AG04449 (cell line): ENCODE measurements at regions not wholly inside any gene's neighbourhood (a gene's known extent, or its start where the extent isn't known, plus 50 kb on each side); places are given as distances from the start of the nearest gene placed in this dataset.

Experiments
- CTCF ChIA-PET: fragments of 350-600 bp; formaldehyde crosslinking; extraction: SDS; loops from one replicate; lab custom pipeline; 2021; ENCODE audit warnings: antibody characterized with exemption; lab: Yijun Ruan, JAX
- POLR2A ChIA-PET: fragments of 400-600, 350-600 bp; formaldehyde crosslinking; extraction: SDS; loops from one replicate; lab custom pipeline; 2020; ENCODE audit warnings: antibody characterized with exemption, inconsistent platforms; lab: Yijun Ruan, JAX
- DNase-seq: peaks from one replicate; pipeline ENCODE4 v3.0.0-alpha.2; 2010; ENCODE audit warnings: low read depth, low spot score
- H3K4me3 ChIP-seq: 2 replicates; pipeline ENCODE4 v1.5.1; 2011; ENCODE audit warnings: low read depth, mild to moderate bottlenecking, control low read depth, low read length
- TF ChIP-seq, protein P1 (sequence below): IDR thresholded peaks from one replicate; pipeline ENCODE4 v1.5.1; 2011; ENCODE audit warnings: mild to moderate bottlenecking, moderate library complexity, low read length, control low read depth, inconsistent platforms; ENCODE audit not compliant: insufficient read depth; ENCODE audit errors: missing control alignments

DNA sequence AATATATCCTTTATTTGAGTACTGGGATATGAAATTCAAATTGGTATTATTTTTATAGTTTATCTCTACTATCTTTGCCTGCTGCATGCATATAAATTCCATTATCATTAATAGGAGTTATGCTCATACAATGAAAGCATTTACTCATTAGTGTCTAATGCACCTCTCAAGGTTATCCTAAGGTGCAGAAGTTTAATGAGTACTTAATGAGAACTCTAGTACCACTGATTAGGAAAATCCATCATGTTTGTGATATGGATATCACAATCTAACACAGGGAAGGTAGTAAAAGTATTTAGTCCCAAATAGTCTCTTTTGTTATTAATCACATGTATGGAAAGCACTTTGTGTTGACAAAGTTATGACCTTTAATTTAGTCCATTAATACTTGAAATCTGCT lies 77.2 kb upstream of the SLC10A2 start:
- TF ChIP-seq, protein P1, sequence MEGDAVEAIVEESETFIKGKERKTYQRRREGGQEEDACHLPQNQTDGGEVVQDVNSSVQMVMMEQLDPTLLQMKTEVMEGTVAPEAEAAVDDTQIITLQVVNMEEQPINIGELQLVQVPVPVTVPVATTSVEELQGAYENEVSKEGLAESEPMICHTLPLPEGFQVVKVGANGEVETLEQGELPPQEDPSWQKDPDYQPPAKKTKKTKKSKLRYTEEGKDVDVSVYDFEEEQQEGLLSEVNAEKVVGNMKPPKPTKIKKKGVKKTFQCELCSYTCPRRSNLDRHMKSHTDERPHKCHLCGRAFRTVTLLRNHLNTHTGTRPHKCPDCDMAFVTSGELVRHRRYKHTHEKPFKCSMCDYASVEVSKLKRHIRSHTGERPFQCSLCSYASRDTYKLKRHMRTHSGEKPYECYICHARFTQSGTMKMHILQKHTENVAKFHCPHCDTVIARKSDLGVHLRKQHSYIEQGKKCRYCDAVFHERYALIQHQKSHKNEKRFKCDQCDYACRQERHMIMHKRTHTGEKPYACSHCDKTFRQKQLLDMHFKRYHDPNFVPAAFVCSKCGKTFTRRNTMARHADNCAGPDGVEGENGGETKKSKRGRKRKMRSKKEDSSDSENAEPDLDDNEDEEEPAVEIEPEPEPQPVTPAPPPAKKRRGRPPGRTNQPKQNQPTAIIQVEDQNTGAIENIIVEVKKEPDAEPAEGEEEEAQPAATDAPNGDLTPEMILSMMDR, result no peak
- CTCF ChIA-PET, result no interaction called here
- H3K4me3 ChIP-seq, result no peak overlapping the region
- no peak for DNase-seq
- POLR2A ChIA-PET, result no interaction called here

DNA sequence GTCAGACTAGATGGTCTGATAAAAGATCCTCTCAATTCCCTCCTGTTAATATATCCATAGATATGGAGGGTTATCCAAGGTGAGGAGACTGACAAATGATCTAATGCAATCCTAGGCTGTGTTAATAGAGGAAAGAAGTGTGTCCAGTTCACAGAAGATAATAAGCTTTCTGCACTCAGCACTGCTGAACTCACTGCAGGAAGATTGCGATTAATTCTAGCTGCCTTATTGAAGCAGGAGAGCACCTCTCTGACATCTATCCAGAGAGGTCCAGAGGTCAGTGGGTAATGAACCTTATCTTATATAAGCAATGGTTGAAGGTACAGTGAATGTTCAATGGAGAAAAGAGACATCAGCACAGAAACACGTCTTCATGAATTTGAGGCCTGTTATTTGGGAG lies 75.9 kb upstream of the SLC10A2 start:
- ChIA-PET POLR2A (no interaction called here), CTCF (no interaction called here)

DNA sequence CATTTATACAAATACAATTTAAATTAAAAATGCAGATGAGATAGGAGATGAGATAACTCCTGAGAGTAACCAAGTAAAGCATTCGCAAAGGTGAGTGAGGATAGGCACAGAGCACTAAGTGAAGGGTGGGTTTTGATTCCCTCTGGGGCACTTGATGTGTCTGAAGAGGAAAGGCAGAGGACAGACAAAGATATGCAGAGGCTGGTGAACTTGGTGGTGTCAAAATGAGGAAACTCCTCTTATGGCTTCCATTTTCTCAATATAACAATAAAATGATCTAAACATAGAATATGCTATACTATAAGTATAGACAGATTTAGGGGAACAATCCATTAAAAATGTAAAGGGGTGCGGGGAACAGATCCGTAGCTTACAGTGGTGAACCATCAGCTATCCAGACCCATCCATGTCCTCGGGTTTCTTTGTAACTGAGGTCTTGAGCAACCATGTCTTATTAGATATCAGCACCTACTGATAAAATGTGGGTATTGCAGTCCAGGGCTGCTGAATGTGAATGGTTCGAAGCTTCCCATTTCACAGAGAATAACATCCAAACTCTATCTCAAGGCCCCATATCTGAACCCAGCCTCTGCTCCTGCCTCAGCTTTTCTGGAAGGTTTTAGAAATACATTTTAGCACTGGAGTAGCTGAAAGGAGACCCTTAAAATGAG lies 73.9 kb upstream of the SLC10A2 start:
- CTCF ChIA-PET, result no interaction called here
- TF ChIP-seq, protein P1, result no peak
- POLR2A ChIA-PET, result no interaction called here
- no peak for DNase-seq
- no peak overlapping the region for H3K4me3 ChIP-seq

More for the DNA sequence above, 75.9 kb upstream of the SLC10A2 start:
- TF ChIP-seq, protein P1, result no peak
- H3K4me3 ChIP-seq, result no peak overlapping the region
- no peak for DNase-seq

DNA sequence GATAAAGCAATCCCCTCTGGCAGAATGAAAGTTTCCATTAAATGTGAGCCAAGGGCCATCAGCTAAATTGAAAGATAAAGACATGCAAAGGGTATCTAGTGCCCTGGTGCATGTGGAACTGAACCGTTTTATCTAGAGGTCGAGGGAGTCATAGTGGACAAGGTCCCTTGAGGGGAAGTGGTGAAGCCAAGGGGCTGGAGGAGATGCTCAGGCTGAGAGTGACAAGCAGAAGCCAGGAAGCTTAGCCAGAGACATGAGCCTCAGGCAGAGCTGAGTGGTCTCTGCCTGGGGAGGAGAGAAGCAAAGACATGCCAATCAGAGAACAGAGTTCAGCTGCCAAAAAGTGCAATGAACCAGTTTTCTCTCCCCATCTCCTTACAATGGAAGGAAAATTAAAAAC lies 68.1 kb upstream of the SLC10A2 start:
- TF ChIP-seq, protein P1, result no peak
- no peak for DNase-seq
- POLR2A ChIA-PET, result no interaction called here

DNA sequence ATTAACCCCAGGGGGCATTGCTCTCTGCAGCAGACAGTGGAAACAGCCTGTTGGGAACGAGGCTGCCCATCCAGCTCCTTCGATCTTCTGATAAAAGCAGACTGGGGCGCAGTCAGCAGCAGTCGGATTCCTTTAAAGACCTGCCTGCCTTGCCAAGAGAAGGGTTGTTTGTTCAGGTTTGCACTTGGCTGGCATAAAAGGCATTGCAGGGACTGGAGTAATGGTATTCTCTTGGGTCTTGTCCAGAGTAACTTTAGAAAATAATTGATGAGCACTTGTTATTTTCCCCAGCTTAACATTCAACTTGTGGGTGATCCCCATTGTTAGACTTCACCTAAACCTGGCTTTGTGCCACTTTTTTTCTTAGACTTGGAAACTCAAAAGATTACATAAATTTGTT lies 67.3 kb upstream of the SLC10A2 start:
- ChIA-PET CTCF (no interaction called here), POLR2A (no interaction called here)
- DNase-seq, result no peak
- TF ChIP-seq, protein P1, result no peak
- no peak overlapping the region for H3K4me3 ChIP-seq

More for the DNA sequence above, 68.1 kb upstream of the SLC10A2 start:
- CTCF ChIA-PET, result no interaction called here
- no peak overlapping the region for H3K4me3 ChIP-seq

DNA sequence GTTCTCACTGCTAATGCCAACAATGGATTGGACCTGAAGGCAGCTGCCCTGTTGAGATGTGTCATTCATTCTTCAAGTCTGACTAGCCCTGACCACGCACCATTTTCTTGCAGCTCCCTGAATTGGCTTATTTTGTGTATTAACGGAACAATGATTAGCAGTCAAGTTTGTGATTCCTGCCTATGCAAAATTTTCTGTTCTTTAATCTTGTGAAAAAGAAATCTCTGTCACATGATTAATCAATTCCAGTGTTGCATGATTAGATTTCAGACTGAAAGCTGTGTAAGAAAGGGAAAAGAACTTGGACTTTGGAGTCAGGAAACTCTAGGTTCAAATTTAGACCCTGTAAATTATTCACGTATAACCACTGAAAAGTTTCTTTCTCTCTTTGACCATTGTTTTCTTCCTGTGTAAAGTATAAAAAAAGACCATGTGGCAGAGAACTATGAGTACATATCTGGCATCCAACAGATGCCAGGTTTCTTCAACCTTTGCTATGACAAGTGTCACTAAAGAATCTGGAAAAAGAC lies 64.5 kb upstream of the SLC10A2 start:
- TF ChIP-seq, protein P1, result no peak
- ChIA-PET CTCF (no interaction called here), POLR2A (no interaction called here)
- no peak for DNase-seq
- no peak overlapping the region for H3K4me3 ChIP-seq
